GM12878 (cell line): ENCODE measurements at regions not wholly inside any gene's neighbourhood (a gene's known extent, or its start where the extent isn't known, plus 50 kb on each side); places are given as distances from the start of the nearest gene placed in this dataset.

ENCODE experiments used
- EZH2 ChIP-seq: IDR thresholded peaks from 2 replicates; pipeline ENCODE4 v1.6.1; 2012; ENCODE audit warnings: low read depth, mild to moderate bottlenecking, control low read depth, inconsistent platforms, low read length, borderline replicate concordance; ENCODE audit not compliant: control insufficient read depth
- TF ChIP-seq, protein P1 (sequence below): IDR thresholded peaks from 2 replicates; pipeline ENCODE4 v1.6.1; 2011; ENCODE audit warnings: low read depth, mild to moderate bottlenecking, low read length, moderate library complexity, borderline replicate concordance; ENCODE audit errors: extremely low read depth

DNA sequence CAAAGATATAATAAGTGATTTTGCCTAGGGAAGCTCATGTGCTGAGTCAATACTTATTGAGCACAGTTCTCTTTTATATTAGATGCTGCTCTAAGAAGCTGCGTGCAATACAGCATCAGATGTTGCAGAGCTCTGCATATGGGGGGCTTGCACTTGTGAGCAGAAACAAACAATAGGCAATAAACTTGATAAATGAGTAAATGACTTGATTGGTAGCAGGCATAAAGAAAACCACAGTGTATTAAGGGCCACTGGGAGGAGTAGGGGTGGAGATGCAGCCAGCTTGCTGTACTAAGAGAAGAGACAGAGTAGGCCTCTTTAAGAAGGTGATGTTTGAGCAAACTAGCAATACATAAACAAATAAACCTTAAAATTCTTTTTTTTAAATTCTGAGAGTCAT, 598.5 kb upstream of the ADAMTS5 start:
- TF ChIP-seq, protein P1, sequence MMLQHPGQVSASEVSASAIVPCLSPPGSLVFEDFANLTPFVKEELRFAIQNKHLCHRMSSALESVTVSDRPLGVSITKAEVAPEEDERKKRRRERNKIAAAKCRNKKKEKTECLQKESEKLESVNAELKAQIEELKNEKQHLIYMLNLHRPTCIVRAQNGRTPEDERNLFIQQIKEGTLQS = no peak
- TF ChIP-seq EZH2 = no peak
